HepG2 (cell line): ENCODE measurements at regions not wholly inside any gene's neighbourhood (a gene's known extent, or its start where the extent isn't known, plus 50 kb on each side); places are given as distances from the start of the nearest gene placed in this dataset.

ENCODE experiments used
- ATAC-seq: fragments of 200-7000 bp; cut with Tn5 transposase; 3 replicates; pipeline ENCODE4 v1.9.1; 2020; ENCODE audit warnings: mild to moderate bottlenecking, moderate library complexity
- BruUV-seq: library from RNA; stranded (reverse); fragments of 400-500 nt; replicated peaks from 2 replicates; lab custom pipeline; 2021; lab: Mats Ljungman, UMichigan
- CTCF ChIA-PET: fragments of 300-600 bp; formaldehyde crosslinking; extraction: SDS; loops from one replicate; lab custom pipeline; 2021; ENCODE audit warnings: low total read pairs, inconsistent platforms, low intra/inter-chr PET ratio; lab: Yijun Ruan, JAX
- POLR2A ChIA-PET: fragments of 350-600 bp; sonication (Branson Sonifier 250); formaldehyde crosslinking; loops from one replicate; lab custom pipeline; 2020; ENCODE audit warnings: antibody characterized with exemption, inconsistent platforms; lab: Yijun Ruan, JAX
- DNase-seq: peaks from one replicate; pipeline ENCODE4 v3.0.0-alpha.2; 2015; ENCODE audit warnings: low spot score
- FAIRE-seq: peaks from 3 replicates; lab custom pipeline; 2011; peaks lifted over from hg19 to GRCh38; lab: Jason Lieb, UNC
- H2AFZ ChIP-seq: one replicate; pipeline ENCODE4 v1.6.1; 2011; ENCODE audit warnings: low read length, inconsistent platforms
- H3K27ac ChIP-seq: fragments of 300-600 bp; 3 replicates; pipeline ENCODE4 v1.8.0; 2011; ENCODE audit warnings: mixed run types, mild to moderate bottlenecking, mixed read lengths, low read length, inconsistent platforms; ENCODE audit not compliant: insufficient read depth; ENCODE audit errors: extremely low read length
- H3K27me3 ChIP-seq, 2 experiments: fragments of 200-600 bp in 1 of 2; 2 replicates in 1 of 2; 3 replicates in 1 of 2; pipeline versions ENCODE4 v1.6.0 to v1.8.0; 2011; ENCODE audit warnings: low read length in 2 of 2, mild to moderate bottlenecking in 2 of 2, moderate library complexity in 2 of 2, inconsistent platforms in 1 of 2; ENCODE audit not compliant: insufficient read depth in 2 of 2, control insufficient read depth in 1 of 2
- H3K36me3 ChIP-seq, 2 experiments: fragments of 200-600 bp in 1 of 2; replicated peaks in 1 of 2; 2 replicates in 1 of 2; 3 replicates in 1 of 2; pipeline versions ENCODE4 v1.5.1 to v1.8.0; 2011; ENCODE audit warnings: low read length in 2 of 2, inconsistent platforms in 1 of 2; ENCODE audit not compliant: insufficient read depth in 2 of 2, control insufficient read depth in 1 of 2
- H3K4me1 ChIP-seq: 2 replicates; pipeline ENCODE4 v1.5.1; 2012; ENCODE audit warnings: low read length, inconsistent platforms; ENCODE audit not compliant: insufficient read depth
- H3K4me2 ChIP-seq: 2 replicates; pipeline ENCODE4 v1.6.0; 2011; ENCODE audit warnings: low read depth, low read length, inconsistent platforms
- H3K4me3 ChIP-seq, 3 experiments: fragments of 200-600 bp in 1 of 3; sonication (generic), shearing (Covaris generic) in 1 of 3; replicated peaks in 1 of 3; 2 replicates each; pipeline ENCODE4 v1.5.1; 2011 to 2016; ENCODE audit warnings: low read length in 3 of 3, inconsistent platforms in 2 of 3, low read depth in 2 of 3, mild to moderate bottlenecking in 2 of 3, control low read depth in 1 of 3, mixed read lengths in 1 of 3; ENCODE audit not compliant: insufficient read depth in 1 of 3
- H3K79me2 ChIP-seq: one replicate; pipeline ENCODE4 v1.6.1; 2011; ENCODE audit warnings: low read length, inconsistent platforms; ENCODE audit not compliant: insufficient read depth
- H3K9ac ChIP-seq: 2 replicates; pipeline ENCODE4 v1.6.0; 2011; ENCODE audit warnings: mild to moderate bottlenecking, low read depth, low read length, inconsistent platforms; ENCODE audit not compliant: insufficient read depth
- H3K9me3 ChIP-seq: 2 replicates; pipeline ENCODE4 v1.5.1; 2012; ENCODE audit warnings: mild to moderate bottlenecking, low read length
- H4K20me1 ChIP-seq: 2 replicates; pipeline ENCODE4 v1.6.0; 2011; ENCODE audit warnings: inconsistent platforms, mild to moderate bottlenecking, low read length, moderate library complexity; ENCODE audit not compliant: insufficient read depth
- FOXA3 ChIP-seq: IDR thresholded peaks from 2 replicates; pipeline ENCODE4 v1.6.1; 2016; ENCODE audit warnings: missing genetic modification reagents, missing compliant biosample characterization
- HNF4G ChIP-seq, 2 experiments: sonication (generic) in 1 of 2; formaldehyde crosslinking in 1 of 2; IDR thresholded peaks; 2 replicates each; pipeline versions ENCODE4 v1.4.0 to v1.6.1; 2011 to 2020; ENCODE audit warnings: borderline replicate concordance in 2 of 2, low read depth in 2 of 2, mild to moderate bottlenecking in 2 of 2, low read length in 1 of 2, missing genetic modification reagents in 1 of 2, moderate library complexity in 1 of 2
- LCORL ChIP-seq, 2 experiments: fragments of 450-650 bp in 1 of 2; sonication (generic) in 1 of 2; formaldehyde crosslinking in 1 of 2; IDR thresholded peaks; 2 replicates each; pipeline versions ENCODE4 v1.5.0 to v1.6.1; 2017 to 2020; ENCODE audit warnings: antibody characterized with exemption in 1 of 2, missing genetic modification reagents in 1 of 2
- MIXL1 ChIP-seq: IDR thresholded peaks from 2 replicates; pipeline ENCODE4 v1.6.1; 2016
- PCBP1 ChIP-seq: fragments of 200-400 bp; formaldehyde crosslinking; IDR thresholded peaks from 2 replicates; pipeline ENCODE4 v1.6.1; 2017; ENCODE audit warnings: mild to moderate bottlenecking, low read depth, low read length, borderline replicate concordance
- RXRB ChIP-seq: IDR thresholded peaks from 2 replicates; pipeline ENCODE4 v1.6.1; 2016; ENCODE audit warnings: borderline replicate concordance, missing genetic modification reagents, missing compliant biosample characterization
- SIN3A ChIP-seq: IDR thresholded peaks from 2 replicates; pipeline ENCODE4 v1.6.1; 2011; ENCODE audit warnings: low read depth, mild to moderate bottlenecking, control low read depth, low read length, borderline replicate concordance
- SNRNP70 ChIP-seq: fragments of 200-400 bp; formaldehyde crosslinking; IDR thresholded peaks from 2 replicates; pipeline ENCODE4 v1.6.1; 2017; ENCODE audit warnings: mild to moderate bottlenecking, low read depth, low read length, moderate library complexity
- ZNF256 ChIP-seq: sonication (generic); formaldehyde crosslinking; conservative IDR thresholded peaks from 2 replicates; pipeline ENCODE4 v1.4.0; 2020; ENCODE audit warnings: missing genetic modification reagents
- ZNF264 ChIP-seq: sonication (generic); formaldehyde crosslinking; IDR thresholded peaks from 2 replicates; pipeline ENCODE4 v1.4.0; 2020; ENCODE audit warnings: missing genetic modification reagents
- ZNF3 ChIP-seq: IDR thresholded peaks from 2 replicates; pipeline ENCODE4 v1.7.0; 2017; ENCODE audit warnings: inconsistent platforms
- ZNF562 ChIP-seq: sonication (generic); formaldehyde crosslinking; IDR thresholded peaks from 2 replicates; pipeline ENCODE4 v1.8.0; 2022; ENCODE audit warnings: missing genetic modification reagents, borderline replicate concordance
- WGBS: methylation state at CpG from one replicate; pipeline ENCODE4 v1.1.6; 2017; ENCODE audit warnings: low lambda C conversion rate; 5-methylcytosine and 5-hydroxymethylcytosine counted together
- in situ Hi-C: cut with HindIII; loops from 2 replicates; pipeline ENCODE4 v1.10.0; 2017; ENCODE audit warnings: low pct_unique_long_range_greater_than_20kb; ENCODE audit not compliant: extremely low pct_ligation_motif_present
- intact Hi-C: fragments of 100-400 bp; cut with micrococcal nuclease; formaldehyde crosslinking; loops from one replicate; pipeline ENCODE4 v1.10.0; 2022; ENCODE audit not compliant: unreplicated experiment
- TF ChIP-seq, protein P1 (sequence below): sonication (generic); formaldehyde crosslinking; IDR thresholded peaks from 2 replicates; pipeline ENCODE4 v1.8.1; 2023; ENCODE audit warnings: mild to moderate bottlenecking, missing genetic modification reagents

GRCh38 chr12:115388139-115388538 is 704.2 kb upstream of the TBX3 start:
- Histone ChIP-seq H3K36me3 (no peaks in the 10 kb centered on the region), H4K20me1 (no peaks in the 10 kb centered on the region), H3K27me3 (no peaks in the 10 kb centered on the region), H3K27ac (peak overlapping the region; percentile 45), H2AFZ (no peak overlapping the region), H3K9me3 (no peaks in the 10 kb centered on the region), H3K4me2 (peak overlapping the region; percentile 46), H3K4me3 (peak overlapping the region in 1 of 3 experiments; percentile 9; a peak in 1 of 6 replicates), H3K79me2 (no peaks in the 10 kb centered on the region), H3K9ac (no peak overlapping the region), H3K4me1 (peaks cover 65% of the 10 kb centered on the region)
- no TSS peak for BruUV-seq
- no peak for TF ChIP-seq ZNF256 (CRISPR knock-in tag)
- DNase-seq: no peak
- intact Hi-C loops (no loop called here), in situ Hi-C loops (no loop called here)
- 60% methylated on average over 6 of the region's 6 CpGs for WGBS
- CTCF ChIA-PET: no interaction called here
- POLR2A ChIA-PET: interaction anchor here (0.7 to 2.0 kb wide), 3 partner anchors 10 to 720 kb away, joined by 3 to 6 read pairs (median 4); no protein-coding TSS in a partner anchor
- no peak for FAIRE-seq
- no peak for ATAC-seq

DNA sequence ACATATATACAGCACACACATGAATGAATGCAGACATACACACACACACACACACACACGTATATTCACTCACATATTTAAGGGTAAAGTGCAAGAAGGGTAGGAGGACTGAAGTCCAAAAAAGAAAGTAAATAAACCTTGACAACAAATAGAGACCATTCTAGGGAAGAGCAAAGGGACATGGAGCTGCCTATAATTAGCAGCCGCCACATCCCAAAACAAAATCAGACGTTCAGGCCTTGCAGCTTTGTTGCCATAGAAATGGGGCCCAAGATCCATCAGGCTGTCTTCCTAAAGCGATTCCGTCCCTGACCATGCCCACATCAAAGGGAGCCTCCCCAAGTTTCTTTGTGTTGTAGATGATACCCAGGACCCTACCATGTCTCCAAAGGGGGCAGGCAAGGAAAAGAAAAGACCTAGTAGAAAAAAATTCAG is 703.5 kb upstream of the TBX3 start:
- 0 out of 2 replicates have a peak overlapping the region, but pooled peaks have one; percentile 10 for H3K9ac ChIP-seq
- peaks cover 65% of the 10 kb centered on the region for H3K4me1 ChIP-seq
- intact Hi-C loops (no loop called here), in situ Hi-C loops (no loop called here)
- H2AFZ ChIP-seq: no peak overlapping the region
- DNase-seq (peak; percentile 74), ATAC-seq (peak; percentile 86), FAIRE-seq (peak; percentile 34)
- ChIA-PET CTCF (no interaction called here), POLR2A (interaction anchor here (0.7 to 2.0 kb wide), 2 partner anchors 11 to 719 kb away, joined by 4 to 6 read pairs; no protein-coding TSS in a partner anchor)
- H4K20me1 ChIP-seq: no peaks in the 10 kb centered on the region
- peak overlapping the region; percentile 46 for H3K4me2 ChIP-seq
- no TSS peak for BruUV-seq
- no peaks in the 10 kb centered on the region for H3K9me3 ChIP-seq
- no peaks in the 10 kb centered on the region for H3K36me3 ChIP-seq
- peak overlapping the region; percentile 45 for H3K27ac ChIP-seq
- peak overlapping the region in 1 of 3 experiments; percentile 9; a peak in 2 of 6 replicates for H3K4me3 ChIP-seq
- H3K27me3 ChIP-seq: no peaks in the 10 kb centered on the region
- no peaks in the 10 kb centered on the region for H3K79me2 ChIP-seq
- WGBS: 3% methylated on average over 5 of the region's 5 CpGs
- 0 out of 2 replicates have a peak, but pooled peaks have one; percentile 53 for TF ChIP-seq ZNF3
- TF ChIP-seq SIN3A: no peak
- no peak for TF ChIP-seq PCBP1
- 0 out of 2 replicates have a peak, but pooled peaks have one; percentile 26 for TF ChIP-seq ZNF264 (CRISPR knock-in tag)
- TF ChIP-seq FOXA3 (CRISPR knock-in tag): peak; percentile 44; the same call in 1 of the 2 replicates
- TF ChIP-seq, protein P1, sequence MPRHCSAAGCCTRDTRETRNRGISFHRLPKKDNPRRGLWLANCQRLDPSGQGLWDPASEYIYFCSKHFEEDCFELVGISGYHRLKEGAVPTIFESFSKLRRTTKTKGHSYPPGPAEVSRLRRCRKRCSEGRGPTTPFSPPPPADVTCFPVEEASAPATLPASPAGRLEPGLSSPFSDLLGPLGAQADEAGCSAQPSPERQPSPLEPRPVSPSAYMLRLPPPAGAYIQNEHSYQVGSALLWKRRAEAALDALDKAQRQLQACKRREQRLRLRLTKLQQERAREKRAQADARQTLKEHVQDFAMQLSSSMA (CRISPR knock-in tag): no peak
- peak; percentile 30; the same call in 1 of the 2 replicates for TF ChIP-seq HNF4G (IDR thresholded peaks at IDR 0.05; ENCODE audit: borderline replicate concordance, low read depth, low read length)
- no peak for TF ChIP-seq HNF4G (CRISPR knock-in tag; IDR thresholded peaks at IDR 0.05; ENCODE audit: borderline replicate concordance, low read depth)
- TF ChIP-seq MIXL1 (CRISPR knock-in tag): peak; percentile 65; the same call in 1 of the 2 replicates
- no peak for TF ChIP-seq SNRNP70
- TF ChIP-seq ZNF562 (CRISPR knock-in tag): no peak
- TF ChIP-seq LCORL (IDR thresholded peaks at IDR 0.05): peak; percentile 50; the same call in 1 of the 2 replicates
- peak; percentile 56; the same call in 1 of the 2 replicates for TF ChIP-seq LCORL (CRISPR knock-in tag; IDR thresholded peaks at IDR 0.05)
- TF ChIP-seq RXRB (CRISPR knock-in tag): peak; percentile 58; the same call in 1 of the 2 replicates
